ENCODE measurements at regions not wholly inside any gene's neighbourhood (a gene's known extent, or its start where the extent isn't known, plus 50 kb on each side); places are given as distances from the start of the nearest gene placed in this dataset.

DNA sequence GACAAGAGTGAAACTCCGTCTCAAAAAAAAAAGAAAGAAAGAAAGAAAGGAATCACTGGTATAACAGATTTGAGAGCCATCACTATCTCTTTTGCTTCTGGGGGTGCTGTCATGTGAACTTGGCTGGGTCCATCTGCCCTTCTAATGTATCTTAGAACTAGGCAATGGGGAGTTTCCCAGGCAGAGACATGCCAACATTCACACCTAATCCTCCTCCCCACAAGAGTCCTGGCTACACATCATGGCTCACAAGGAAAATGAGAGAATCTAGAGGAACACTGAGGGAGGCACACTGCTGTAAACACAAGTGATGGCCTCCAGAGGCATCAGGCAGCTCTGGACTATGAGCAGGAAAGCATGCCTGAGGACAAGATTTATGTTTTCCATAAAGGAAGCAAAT, 67.8 kb upstream of the PPP2R3A start:
- Histone ChIP-seq H3K9me3 (no peaks in the 10 kb centered on the region), H3K27ac (no peak overlapping the region), H3K27me3 (no peaks in the 10 kb centered on the region), H3K4me3 (no peak overlapping the region), H3K4me1 (no peaks in the 10 kb centered on the region), H3K36me3 (no peaks in the 10 kb centered on the region)
- TF ChIP-seq CTCF (IDR thresholded peaks at IDR 0.05) (no peak), POLR2A (IDR thresholded peaks at IDR 0.05) (no peak)
- intact Hi-C loops (cut with DNase I; ENCODE audit: low total_unique reads), result no loop called here
- DNase-seq, result no peak

DNA sequence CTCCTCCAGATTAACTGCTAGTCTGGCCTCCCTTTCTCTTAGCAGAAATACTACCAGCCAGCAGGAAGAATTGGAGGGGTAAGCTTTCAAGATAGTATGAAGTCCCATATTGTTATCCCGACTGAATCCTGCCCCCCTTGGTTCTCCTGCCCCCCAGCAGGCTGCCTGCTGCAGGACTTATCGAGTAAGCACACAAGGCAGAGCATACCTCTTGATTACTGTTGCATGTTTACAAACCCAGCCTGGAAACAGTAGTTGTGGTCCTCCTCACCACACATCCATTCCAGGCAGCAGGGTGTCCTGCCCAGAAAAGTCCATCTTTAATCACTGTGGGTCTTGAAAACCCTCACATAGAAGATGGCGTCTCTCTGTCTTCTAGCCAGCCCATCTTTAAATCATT, 66.8 kb upstream of the PPP2R3A start:
- Histone ChIP-seq H3K4me1 (no peaks in the 10 kb centered on the region), H3K36me3 (no peaks in the 10 kb centered on the region), H3K9me3 (no peaks in the 10 kb centered on the region), H3K27ac (no peak overlapping the region), H3K27me3 (no peaks in the 10 kb centered on the region), H3K4me3 (no peak overlapping the region)
- DNase-seq, result no peak
- no peak for TF ChIP-seq POLR2A (IDR thresholded peaks at IDR 0.05)
- TF ChIP-seq CTCF (IDR thresholded peaks at IDR 0.05), result no peak
- intact Hi-C loops (cut with DNase I; ENCODE audit: low total_unique reads), result no loop called here

GRCh38 chr3:135905058-135905724, 60.3 kb upstream of the PPP2R3A start:
- intact Hi-C loops (cut with DNase I; ENCODE audit: low total_unique reads), result no loop called here
- Histone ChIP-seq H3K9me3 (no peaks in the 10 kb centered on the region), H3K4me1 (no peaks in the 10 kb centered on the region), H3K27me3 (no peaks in the 10 kb centered on the region), H3K27ac (no peak overlapping the region), H3K4me3 (no peak overlapping the region), H3K36me3 (no peaks in the 10 kb centered on the region)
- DNase-seq, result no peak
- TF ChIP-seq POLR2A (IDR thresholded peaks at IDR 0.05) (no peak), CTCF (IDR thresholded peaks at IDR 0.05) (no peak)

- no peak for TF ChIP-seq POLR2A (IDR thresholded peaks at IDR 0.05)
- TF ChIP-seq CTCF (IDR thresholded peaks at IDR 0.05), result no peak
- no peak for DNase-seq
- intact Hi-C loops (cut with DNase I; ENCODE audit: low total_unique reads), result no loop called here
- Histone ChIP-seq H3K27me3 (no peaks in the 10 kb centered on the region), H3K4me1 (no peaks in the 10 kb centered on the region), H3K36me3 (no peaks in the 10 kb centered on the region), H3K27ac (no peak overlapping the region), H3K4me3 (no peak overlapping the region), H3K9me3 (no peaks in the 10 kb centered on the region)
Observed at GRCh38 chr3:135907422-135908165, 57.9 kb upstream of the PPP2R3A start.

DNA sequence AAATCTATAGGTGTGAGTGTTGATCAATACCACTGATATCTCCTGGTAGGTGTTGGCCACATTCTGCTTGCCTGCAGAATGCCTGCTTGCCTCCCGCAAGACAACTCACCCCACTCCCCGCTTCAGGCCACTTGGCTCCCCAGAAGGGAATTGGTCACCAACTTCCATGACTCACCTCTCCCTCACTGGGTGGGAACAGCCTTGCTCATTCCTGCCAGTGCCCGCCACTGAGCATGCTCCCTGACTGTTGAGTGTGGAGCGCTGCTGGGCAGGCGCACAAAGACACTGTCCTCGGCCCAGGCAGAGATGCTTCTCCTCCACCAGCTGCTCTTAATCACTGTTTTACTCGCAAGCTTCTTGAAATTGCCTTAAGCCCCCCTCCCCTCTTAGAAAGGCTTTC, 57.3 kb upstream of the PPP2R3A start:
- Histone ChIP-seq H3K4me3 (no peak overlapping the region), H3K27ac (no peak overlapping the region), H3K36me3 (no peaks in the 10 kb centered on the region), H3K9me3 (no peaks in the 10 kb centered on the region), H3K27me3 (no peaks in the 10 kb centered on the region), H3K4me1 (no peaks in the 10 kb centered on the region)
- intact Hi-C loops (cut with DNase I; ENCODE audit: low total_unique reads), result no loop called here
- TF ChIP-seq CTCF (IDR thresholded peaks at IDR 0.05) (no peak), POLR2A (IDR thresholded peaks at IDR 0.05) (no peak)
- no peak for DNase-seq

Measured in uterus (tissue), 3 donors.